ENCODE measurements at regions not wholly inside any gene's neighbourhood (a gene's known extent, or its start where the extent isn't known, plus 50 kb on each side); places are given as distances from the start of the nearest gene placed in this dataset.

DNA sequence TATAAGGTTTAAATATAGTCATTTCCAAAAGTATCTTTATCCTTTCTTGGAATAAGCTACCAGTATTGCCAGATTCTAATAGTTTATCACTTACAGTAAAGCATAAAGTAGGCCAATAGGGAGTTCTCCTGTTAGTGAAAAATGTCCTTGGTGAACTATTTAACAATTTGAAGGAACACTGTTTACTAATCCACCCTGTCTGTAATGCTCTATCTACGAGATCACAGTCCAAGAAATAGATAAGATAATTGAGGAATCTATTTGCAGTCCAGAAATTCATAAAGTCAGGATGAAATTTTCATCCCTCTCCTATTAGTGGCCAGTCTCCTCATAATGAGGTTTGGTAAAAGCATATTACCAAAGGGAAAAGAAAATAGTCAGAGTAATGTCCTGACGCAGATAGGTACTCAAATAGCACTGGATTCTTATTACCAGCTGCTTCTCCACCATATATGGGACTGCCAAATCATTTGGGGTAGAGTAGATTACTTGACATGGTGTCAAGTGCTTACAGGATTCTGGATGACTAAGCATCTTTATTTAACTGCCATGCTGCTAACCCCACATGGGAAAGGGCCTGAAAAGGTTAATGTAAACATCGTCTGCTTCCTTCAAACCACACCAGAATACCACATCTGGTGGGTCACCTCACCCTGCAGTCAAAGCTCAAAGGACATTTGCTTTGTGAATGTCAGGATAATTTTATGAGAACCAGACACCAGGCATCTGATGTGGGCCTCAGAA lies 808.1 kb downstream of the EFNA5 start:
- Mint-ChIP-seq H3K4me1 (ENCODE audit: unreplicated experiment) (peaks cover 12% of the 10 kb centered on the region), H3K36me3 (ENCODE audit: low read depth, unreplicated experiment) (no peaks in the 10 kb centered on the region), H3K9me3 (ENCODE audit: unreplicated experiment) (no peaks in the 10 kb centered on the region), H3K27me3 (ENCODE audit: unreplicated experiment) (no peaks in the 10 kb centered on the region), H3K27ac (ENCODE audit: unreplicated experiment) (no peak overlapping the region), H3K4me3 (ENCODE audit: unreplicated experiment) (no peak overlapping the region)
- no peak for DNase-seq (ENCODE audit: low spot score)
- TF ChIP-seq, protein P1, sequence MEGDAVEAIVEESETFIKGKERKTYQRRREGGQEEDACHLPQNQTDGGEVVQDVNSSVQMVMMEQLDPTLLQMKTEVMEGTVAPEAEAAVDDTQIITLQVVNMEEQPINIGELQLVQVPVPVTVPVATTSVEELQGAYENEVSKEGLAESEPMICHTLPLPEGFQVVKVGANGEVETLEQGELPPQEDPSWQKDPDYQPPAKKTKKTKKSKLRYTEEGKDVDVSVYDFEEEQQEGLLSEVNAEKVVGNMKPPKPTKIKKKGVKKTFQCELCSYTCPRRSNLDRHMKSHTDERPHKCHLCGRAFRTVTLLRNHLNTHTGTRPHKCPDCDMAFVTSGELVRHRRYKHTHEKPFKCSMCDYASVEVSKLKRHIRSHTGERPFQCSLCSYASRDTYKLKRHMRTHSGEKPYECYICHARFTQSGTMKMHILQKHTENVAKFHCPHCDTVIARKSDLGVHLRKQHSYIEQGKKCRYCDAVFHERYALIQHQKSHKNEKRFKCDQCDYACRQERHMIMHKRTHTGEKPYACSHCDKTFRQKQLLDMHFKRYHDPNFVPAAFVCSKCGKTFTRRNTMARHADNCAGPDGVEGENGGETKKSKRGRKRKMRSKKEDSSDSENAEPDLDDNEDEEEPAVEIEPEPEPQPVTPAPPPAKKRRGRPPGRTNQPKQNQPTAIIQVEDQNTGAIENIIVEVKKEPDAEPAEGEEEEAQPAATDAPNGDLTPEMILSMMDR (IDR thresholded peaks at IDR 0.05; ENCODE audit: unreplicated experiment), result no peak

DNA sequence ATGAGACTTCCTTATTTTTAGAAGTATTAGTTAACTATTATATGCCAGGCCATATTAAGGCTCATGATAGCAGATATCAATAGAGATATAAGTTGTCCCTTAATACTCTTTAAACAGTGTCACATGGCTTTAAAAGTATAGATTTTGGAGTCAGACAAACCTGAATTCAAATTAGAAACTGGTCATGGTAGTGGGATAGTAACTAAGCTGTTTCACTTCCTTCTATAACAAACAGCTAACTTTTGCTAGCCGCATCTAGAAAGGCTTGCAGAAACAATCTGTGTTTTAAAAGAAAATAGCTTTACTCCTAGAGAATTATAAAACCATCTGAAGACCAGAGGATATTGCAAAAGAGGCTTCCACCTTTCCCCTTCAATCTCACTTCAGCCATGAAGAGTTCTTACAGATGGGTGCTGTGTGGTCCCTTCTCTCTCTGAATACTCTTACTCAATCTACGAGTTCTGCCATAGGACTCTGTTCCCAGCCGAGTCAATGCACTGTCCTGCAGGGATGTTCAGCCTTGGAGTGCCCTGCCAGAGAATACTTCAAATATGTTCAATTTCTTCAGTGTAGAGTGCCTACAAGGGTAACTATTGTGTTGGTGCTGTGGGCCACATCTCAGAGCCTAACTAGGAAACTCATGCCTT lies 810.2 kb downstream of the EFNA5 start:
- no peak for DNase-seq (ENCODE audit: low spot score)
- Mint-ChIP-seq H3K4me3 (ENCODE audit: unreplicated experiment) (no peak overlapping the region), H3K27me3 (ENCODE audit: unreplicated experiment) (no peaks in the 10 kb centered on the region), H3K36me3 (ENCODE audit: low read depth, unreplicated experiment) (no peaks in the 10 kb centered on the region), H3K4me1 (ENCODE audit: unreplicated experiment) (peaks cover 12% of the 10 kb centered on the region), H3K27ac (ENCODE audit: unreplicated experiment) (no peak overlapping the region), H3K9me3 (ENCODE audit: unreplicated experiment) (no peaks in the 10 kb centered on the region)
- TF ChIP-seq, protein P1 (IDR thresholded peaks at IDR 0.05; ENCODE audit: unreplicated experiment), result no peak

DNA sequence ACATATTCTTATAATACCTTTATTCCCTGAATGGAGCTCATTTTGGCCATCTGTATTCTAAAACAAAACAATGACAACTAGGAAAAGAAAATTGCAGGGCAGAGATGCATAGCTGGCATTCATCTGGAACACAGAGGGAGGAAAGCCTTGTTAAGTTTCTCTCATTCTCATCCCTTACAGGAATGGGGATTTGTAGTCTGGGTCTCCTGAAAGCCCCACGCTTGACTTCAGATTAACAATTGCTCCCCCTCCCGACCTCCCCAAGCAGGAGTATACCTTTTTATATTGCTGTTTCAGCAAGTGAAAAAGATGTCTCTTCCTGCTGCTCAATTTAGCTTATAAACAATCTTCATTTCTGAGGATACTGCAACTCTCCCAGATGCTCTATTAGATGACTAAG lies 812.1 kb downstream of the EFNA5 start:
- Mint-ChIP-seq H3K27ac (ENCODE audit: unreplicated experiment) (no peak overlapping the region), H3K4me1 (ENCODE audit: unreplicated experiment) (peaks cover 12% of the 10 kb centered on the region), H3K4me3 (ENCODE audit: unreplicated experiment) (no peak overlapping the region), H3K36me3 (ENCODE audit: low read depth, unreplicated experiment) (no peaks in the 10 kb centered on the region), H3K9me3 (ENCODE audit: unreplicated experiment) (no peaks in the 10 kb centered on the region), H3K27me3 (ENCODE audit: unreplicated experiment) (no peaks in the 10 kb centered on the region)
- no peak for DNase-seq (ENCODE audit: low spot score)
- TF ChIP-seq, protein P1 (IDR thresholded peaks at IDR 0.05; ENCODE audit: unreplicated experiment), result no peak

GRCh38 chr5:106854922-106855321 lies 815.8 kb downstream of the EFNA5 start:
- TF ChIP-seq, protein P1 (IDR thresholded peaks at IDR 0.05; ENCODE audit: unreplicated experiment), result no peak
- no peak overlapping the region for H3K4me3 Mint-ChIP-seq (ENCODE audit: unreplicated experiment)
- no peak for DNase-seq (ENCODE audit: low spot score)
- H3K36me3 Mint-ChIP-seq (ENCODE audit: low read depth, unreplicated experiment), result no peaks in the 10 kb centered on the region
- H3K27me3 Mint-ChIP-seq (ENCODE audit: unreplicated experiment), result no peaks in the 10 kb centered on the region
- H3K9me3 Mint-ChIP-seq (ENCODE audit: unreplicated experiment), result no peaks in the 10 kb centered on the region
- H3K4me1 Mint-ChIP-seq (ENCODE audit: unreplicated experiment), result no peaks in the 10 kb centered on the region
- H3K27ac Mint-ChIP-seq (ENCODE audit: unreplicated experiment), result no peak overlapping the region

DNA sequence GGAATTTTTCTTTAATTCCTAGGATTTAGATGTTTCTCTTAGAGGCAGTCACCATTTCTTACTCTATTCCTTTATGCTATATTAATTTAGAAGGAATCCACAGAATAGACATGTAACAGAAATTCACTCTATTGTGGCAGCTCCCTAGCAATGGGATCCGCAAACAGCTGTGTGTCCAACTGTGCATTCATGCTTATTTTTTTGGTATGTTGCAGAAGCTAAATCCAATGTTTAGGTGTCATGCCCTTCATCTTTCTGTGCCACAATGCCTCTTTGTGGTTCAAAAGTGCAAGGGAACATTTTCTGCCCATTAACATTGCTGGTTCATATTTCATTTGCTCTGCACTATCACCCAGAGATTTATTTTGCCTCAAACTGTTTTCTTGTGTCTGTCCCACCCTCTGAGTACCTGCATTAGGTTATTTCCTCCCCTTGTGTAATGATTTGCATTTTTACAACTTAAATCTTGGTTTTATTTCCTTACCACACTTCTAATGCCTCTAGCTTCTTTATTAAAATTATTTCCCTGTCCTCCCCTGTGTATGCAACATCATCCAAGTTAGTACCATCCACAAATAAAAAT lies 816.5 kb downstream of the EFNA5 start:
- Mint-ChIP-seq H3K27ac (ENCODE audit: unreplicated experiment) (no peak overlapping the region), H3K36me3 (ENCODE audit: low read depth, unreplicated experiment) (no peaks in the 10 kb centered on the region), H3K4me3 (ENCODE audit: unreplicated experiment) (no peak overlapping the region), H3K4me1 (ENCODE audit: unreplicated experiment) (no peaks in the 10 kb centered on the region), H3K27me3 (ENCODE audit: unreplicated experiment) (no peaks in the 10 kb centered on the region), H3K9me3 (ENCODE audit: unreplicated experiment) (no peaks in the 10 kb centered on the region)
- TF ChIP-seq, protein P1 (IDR thresholded peaks at IDR 0.05; ENCODE audit: unreplicated experiment), result no peak
- no peak for DNase-seq (ENCODE audit: low spot score)

All from endothelial cell (in vitro differentiated cells).